HEK293 (cell line): ENCODE measurements at regions not wholly inside any gene's neighbourhood (a gene's known extent, or its start where the extent isn't known, plus 50 kb on each side); places are given as distances from the start of the nearest gene placed in this dataset.

Experiments used
- HOXD13 ChIP-seq: sonication (generic); formaldehyde crosslinking; IDR thresholded peaks from 2 replicates; pipeline ENCODE4 v1.8.0; 2022; ENCODE audit warnings: missing genetic modification reagents, borderline replicate concordance
- REPIN1 ChIP-seq: fragments of 450-650 bp; formaldehyde crosslinking; IDR thresholded peaks from 2 replicates; pipeline ENCODE4 v1.5.1; 2017; ENCODE audit warnings: missing biosample characterization, missing genetic modification characterization, low read depth
- SCRT2 ChIP-seq: fragments of 450-650 bp; formaldehyde crosslinking; IDR thresholded peaks from 2 replicates; pipeline ENCODE4 v1.5.1; 2016; ENCODE audit warnings: missing biosample characterization, missing genetic modification characterization
- ZFHX2 ChIP-seq: fragments of 450-650 bp; formaldehyde crosslinking; conservative IDR thresholded peaks from 2 replicates; pipeline ENCODE4 v1.5.1; 2016; ENCODE audit warnings: missing biosample characterization, missing genetic modification characterization
- ZFP69B ChIP-seq: fragments of 450-650 bp; formaldehyde crosslinking; IDR thresholded peaks from 2 replicates; pipeline ENCODE4 v1.5.1; 2016; ENCODE audit warnings: missing biosample characterization, missing genetic modification characterization
- ZNF16 ChIP-seq: fragments of 450-650 bp; formaldehyde crosslinking; IDR thresholded peaks from 2 replicates; pipeline ENCODE4 v1.5.1; 2016; ENCODE audit warnings: low read depth, missing biosample characterization, missing genetic modification characterization
- ZNF169 ChIP-seq: fragments of 450-650 bp; formaldehyde crosslinking; IDR thresholded peaks from 2 replicates; pipeline ENCODE4 v1.5.1; 2016; ENCODE audit warnings: missing biosample characterization, missing genetic modification characterization
- ZNF2 ChIP-seq: fragments of 450-650 bp; formaldehyde crosslinking; IDR thresholded peaks from 2 replicates; pipeline ENCODE4 v1.5.1; 2016; ENCODE audit warnings: missing biosample characterization, missing genetic modification characterization
- ZNF248 ChIP-seq: fragments of 450-650 bp; formaldehyde crosslinking; IDR thresholded peaks from 2 replicates; pipeline ENCODE4 v1.5.1; 2017; ENCODE audit warnings: missing biosample characterization, missing genetic modification characterization
- ZNF335 ChIP-seq: fragments of 450-650 bp; formaldehyde crosslinking; conservative IDR thresholded peaks from 2 replicates; pipeline ENCODE4 v1.5.1; 2016; ENCODE audit warnings: missing biosample characterization, missing genetic modification characterization
- ZNF350 ChIP-seq: fragments of 450-650 bp; formaldehyde crosslinking; IDR thresholded peaks from 2 replicates; pipeline ENCODE4 v1.5.0; 2017; ENCODE audit warnings: missing biosample characterization, mild to moderate bottlenecking, missing genetic modification characterization
- ZNF548 ChIP-seq: fragments of 450-650 bp; formaldehyde crosslinking; IDR thresholded peaks from 2 replicates; pipeline ENCODE4 v1.5.1; 2016; ENCODE audit warnings: missing biosample characterization, missing genetic modification characterization
- ZNF596 ChIP-seq: fragments of 450-650 bp; IDR thresholded peaks from 2 replicates; pipeline ENCODE4 v1.5.0; 2018; ENCODE audit warnings: missing biosample characterization, mild to moderate bottlenecking, missing genetic modification characterization, moderate library complexity
- ZNF624 ChIP-seq: fragments of 450-650 bp; formaldehyde crosslinking; IDR thresholded peaks from 2 replicates; pipeline ENCODE4 v1.5.1; 2017; ENCODE audit warnings: missing biosample characterization, missing genetic modification characterization
- ZNF658 ChIP-seq: fragments of 450-650 bp; formaldehyde crosslinking; IDR thresholded peaks from 2 replicates; pipeline ENCODE4; 2016; ENCODE audit warnings: missing biosample characterization, missing genetic modification characterization
- ZNF777 ChIP-seq: fragments of 450-650 bp; formaldehyde crosslinking; IDR thresholded peaks from 2 replicates; pipeline ENCODE4 v1.5.1; 2017; ENCODE audit warnings: missing biosample characterization, missing genetic modification characterization, borderline replicate concordance
- ZNF792 ChIP-seq: fragments of 450-650 bp; formaldehyde crosslinking; IDR thresholded peaks from 2 replicates; pipeline ENCODE4 v1.5.1; 2016; ENCODE audit warnings: missing biosample characterization, missing genetic modification characterization
- ZSCAN16 ChIP-seq: fragments of 450-650 bp; formaldehyde crosslinking; IDR thresholded peaks from 2 replicates; pipeline ENCODE4 v1.5.1; 2016; ENCODE audit warnings: missing biosample characterization, missing genetic modification characterization
- TF ChIP-seq, protein P1 (sequence below): fragments of 450-650 bp; formaldehyde crosslinking; IDR thresholded peaks from 2 replicates; pipeline ENCODE4 v1.5.1; 2016; ENCODE audit warnings: missing biosample characterization, missing genetic modification characterization
- TF ChIP-seq, protein P2 (sequence below): fragments of 450-650 bp; formaldehyde crosslinking; IDR thresholded peaks from 2 replicates; pipeline ENCODE4 v1.5.1; 2016; ENCODE audit warnings: missing biosample characterization, missing genetic modification characterization
- TF ChIP-seq, protein P3 (sequence below): fragments of 450-650 bp; formaldehyde crosslinking; IDR thresholded peaks from 2 replicates; pipeline ENCODE4 v1.5.0; 2017; ENCODE audit warnings: missing biosample characterization, missing genetic modification characterization, borderline replicate concordance
- TF ChIP-seq, protein P4 (sequence below): fragments of 450-650 bp; formaldehyde crosslinking; IDR thresholded peaks from 2 replicates; pipeline ENCODE4 v1.5.1; 2016; ENCODE audit warnings: missing biosample characterization, missing genetic modification characterization
- TF ChIP-seq, protein P5 (sequence below): fragments of 450-650 bp; formaldehyde crosslinking; conservative IDR thresholded peaks from 2 replicates; pipeline ENCODE4 v1.5.1; 2016; ENCODE audit warnings: low read depth, missing biosample characterization, missing genetic modification characterization
- TF ChIP-seq, protein P6 (sequence below): fragments of 450-650 bp; formaldehyde crosslinking; IDR thresholded peaks from 2 replicates; pipeline ENCODE4 v1.5.1; 2016; ENCODE audit warnings: missing biosample characterization, missing genetic modification characterization

DNA sequence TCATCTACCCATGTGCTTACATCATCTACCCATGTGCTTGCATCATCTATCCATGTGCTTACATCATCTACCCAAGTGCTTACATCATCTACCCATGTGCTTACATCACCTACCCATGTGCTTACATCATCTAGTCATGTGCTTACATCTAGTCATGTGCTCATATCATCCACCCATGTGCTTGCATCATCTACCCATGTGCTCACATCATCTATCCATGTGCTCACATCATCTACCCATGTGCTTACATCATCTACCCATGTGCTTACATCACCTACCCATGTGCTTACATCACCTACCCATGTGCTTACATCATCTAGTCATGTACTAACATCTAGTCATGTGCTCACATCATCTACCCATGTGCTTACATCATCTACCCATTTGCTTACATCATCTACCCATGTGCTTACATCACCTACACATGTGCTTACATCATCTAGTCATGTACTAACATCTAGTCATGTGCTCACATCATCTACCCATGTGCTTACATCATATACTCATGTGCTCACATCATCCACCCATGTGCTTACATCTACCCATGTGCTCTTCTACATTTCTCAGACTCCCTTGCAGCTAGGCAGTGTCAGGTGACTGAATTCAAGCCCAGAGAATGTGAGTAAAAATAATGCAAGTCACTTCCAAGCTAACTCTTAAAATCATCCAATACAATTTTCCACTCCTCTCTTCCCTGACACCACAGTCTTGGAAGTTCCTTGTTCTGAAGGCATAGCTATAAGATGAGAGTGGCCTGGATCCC lies 196.8 kb downstream of the CBLN1 start (continued):
- TF ChIP-seq, protein P1, sequence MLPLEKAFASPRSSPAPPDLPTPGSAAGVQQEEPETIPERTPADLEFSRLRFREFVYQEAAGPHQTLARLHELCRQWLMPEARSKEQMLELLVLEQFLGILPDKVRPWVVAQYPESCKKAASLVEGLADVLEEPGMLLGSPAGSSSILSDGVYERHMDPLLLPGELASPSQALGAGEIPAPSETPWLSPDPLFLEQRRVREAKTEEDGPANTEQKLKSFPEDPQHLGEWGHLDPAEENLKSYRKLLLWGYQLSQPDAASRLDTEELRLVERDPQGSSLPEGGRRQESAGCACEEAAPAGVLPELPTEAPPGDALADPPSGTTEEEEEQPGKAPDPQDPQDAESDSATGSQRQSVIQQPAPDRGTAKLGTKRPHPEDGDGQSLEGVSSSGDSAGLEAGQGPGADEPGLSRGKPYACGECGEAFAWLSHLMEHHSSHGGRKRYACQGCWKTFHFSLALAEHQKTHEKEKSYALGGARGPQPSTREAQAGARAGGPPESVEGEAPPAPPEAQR (tag by site-specific recombination): peak; percentile 93; the same call in 1 of the 2 replicates
- TF ChIP-seq ZNF777 (no peak), ZNF350 (tag by site-specific recombination) (no peak), ZNF596 (tag by site-specific recombination) (no peak), HOXD13 (no peak), ZNF624 (tag by site-specific recombination) (no peak), ZNF2 (tag by site-specific recombination) (no peak), ZNF658 (tag by site-specific recombination) (peak; percentile 35; the same call in 1 of the 2 replicates), ZSCAN16 (tag by site-specific recombination) (no peak), ZNF335 (tag by site-specific recombination) (peak; percentile 73), ZNF548 (0 out of 2 replicates have a peak, but pooled peaks have one; percentile 24), ZFP69B (tag by site-specific recombination) (no peak), REPIN1 (no peak), ZNF16 (no peak), ZNF169 (tag by site-specific recombination) (peak; percentile 71; the same call in 1 of the 2 replicates), ZNF248 (tag by site-specific recombination) (no peak), ZFHX2 (tag by site-specific recombination) (no peak), SCRT2 (tag by site-specific recombination) (peak; percentile 25), ZNF792 (tag by site-specific recombination) (0 out of 2 replicates have a peak, but pooled peaks have one; percentile 29)
- TF ChIP-seq, protein P2, sequence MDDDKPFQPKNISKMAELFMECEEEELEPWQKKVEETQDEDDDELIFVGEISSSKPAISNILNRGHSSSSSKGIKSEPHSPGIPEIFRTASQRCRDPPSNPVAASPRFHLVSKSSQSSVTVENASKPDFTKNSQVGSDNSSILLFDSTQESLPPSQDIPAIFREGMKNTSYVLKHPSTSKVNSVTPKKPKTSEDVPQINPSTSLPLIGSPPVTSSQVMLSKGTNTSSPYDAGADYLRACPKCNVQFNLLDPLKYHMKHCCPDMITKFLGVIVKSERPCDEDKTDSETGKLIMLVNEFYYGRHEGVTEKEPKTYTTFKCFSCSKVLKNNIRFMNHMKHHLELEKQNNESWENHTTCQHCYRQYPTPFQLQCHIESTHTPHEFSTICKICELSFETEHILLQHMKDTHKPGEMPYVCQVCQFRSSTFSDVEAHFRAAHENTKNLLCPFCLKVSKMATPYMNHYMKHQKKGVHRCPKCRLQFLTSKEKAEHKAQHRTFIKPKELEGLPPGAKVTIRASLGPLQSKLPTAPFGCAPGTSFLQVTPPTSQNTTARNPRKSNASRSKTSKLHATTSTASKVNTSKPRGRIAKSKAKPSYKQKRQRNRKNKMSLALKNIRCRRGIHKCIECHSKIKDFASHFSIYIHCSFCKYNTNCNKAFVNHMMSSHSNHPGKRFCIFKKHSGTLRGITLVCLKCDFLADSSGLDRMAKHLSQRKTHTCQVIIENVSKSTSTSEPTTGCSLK (tag by site-specific recombination): no peak
- TF ChIP-seq, protein P3, sequence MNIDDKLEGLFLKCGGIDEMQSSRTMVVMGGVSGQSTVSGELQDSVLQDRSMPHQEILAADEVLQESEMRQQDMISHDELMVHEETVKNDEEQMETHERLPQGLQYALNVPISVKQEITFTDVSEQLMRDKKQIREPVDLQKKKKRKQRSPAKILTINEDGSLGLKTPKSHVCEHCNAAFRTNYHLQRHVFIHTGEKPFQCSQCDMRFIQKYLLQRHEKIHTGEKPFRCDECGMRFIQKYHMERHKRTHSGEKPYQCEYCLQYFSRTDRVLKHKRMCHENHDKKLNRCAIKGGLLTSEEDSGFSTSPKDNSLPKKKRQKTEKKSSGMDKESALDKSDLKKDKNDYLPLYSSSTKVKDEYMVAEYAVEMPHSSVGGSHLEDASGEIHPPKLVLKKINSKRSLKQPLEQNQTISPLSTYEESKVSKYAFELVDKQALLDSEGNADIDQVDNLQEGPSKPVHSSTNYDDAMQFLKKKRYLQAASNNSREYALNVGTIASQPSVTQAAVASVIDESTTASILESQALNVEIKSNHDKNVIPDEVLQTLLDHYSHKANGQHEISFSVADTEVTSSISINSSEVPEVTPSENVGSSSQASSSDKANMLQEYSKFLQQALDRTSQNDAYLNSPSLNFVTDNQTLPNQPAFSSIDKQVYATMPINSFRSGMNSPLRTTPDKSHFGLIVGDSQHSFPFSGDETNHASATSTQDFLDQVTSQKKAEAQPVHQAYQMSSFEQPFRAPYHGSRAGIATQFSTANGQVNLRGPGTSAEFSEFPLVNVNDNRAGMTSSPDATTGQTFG (tag by site-specific recombination): no peak
- TF ChIP-seq, protein P4, sequence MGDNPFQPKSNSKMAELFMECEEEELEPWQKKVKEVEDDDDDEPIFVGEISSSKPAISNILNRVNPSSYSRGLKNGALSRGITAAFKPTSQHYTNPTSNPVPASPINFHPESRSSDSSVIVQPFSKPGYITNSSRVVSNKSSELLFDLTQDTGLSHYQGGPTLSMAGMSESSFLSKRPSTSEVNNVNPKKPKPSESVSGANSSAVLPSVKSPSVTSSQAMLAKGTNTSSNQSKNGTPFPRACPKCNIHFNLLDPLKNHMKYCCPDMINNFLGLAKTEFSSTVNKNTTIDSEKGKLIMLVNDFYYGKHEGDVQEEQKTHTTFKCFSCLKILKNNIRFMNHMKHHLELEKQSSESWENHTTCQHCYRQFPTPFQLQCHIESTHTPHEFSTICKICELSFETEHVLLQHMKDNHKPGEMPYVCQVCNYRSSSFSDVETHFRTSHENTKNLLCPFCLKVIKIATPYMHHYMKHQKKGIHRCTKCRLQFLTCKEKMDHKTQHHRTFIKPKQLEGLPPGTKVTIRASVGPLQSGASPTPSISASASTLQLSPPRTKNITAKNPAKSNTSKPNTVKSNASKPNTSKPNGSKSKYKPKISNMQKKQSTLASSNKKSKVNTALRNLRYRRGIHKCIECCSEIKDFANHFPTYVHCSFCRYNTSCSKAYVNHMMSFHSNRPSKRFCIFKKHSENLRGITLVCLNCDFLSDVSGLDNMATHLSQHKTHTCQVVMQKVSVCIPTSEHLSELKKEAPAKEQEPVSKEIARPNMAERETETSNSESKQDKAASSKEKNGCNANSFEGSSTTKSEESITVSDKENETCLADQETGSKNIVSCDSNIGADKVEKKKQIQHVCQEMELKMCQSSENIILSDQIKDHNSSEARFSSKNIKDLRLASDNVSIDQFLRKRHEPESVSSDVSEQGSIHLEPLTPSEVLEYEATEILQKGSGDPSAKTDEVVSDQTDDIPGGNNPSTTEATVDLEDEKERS (tag by site-specific recombination): peak; percentile 94; the same call in 1 of the 2 replicates
- TF ChIP-seq, protein P5, sequence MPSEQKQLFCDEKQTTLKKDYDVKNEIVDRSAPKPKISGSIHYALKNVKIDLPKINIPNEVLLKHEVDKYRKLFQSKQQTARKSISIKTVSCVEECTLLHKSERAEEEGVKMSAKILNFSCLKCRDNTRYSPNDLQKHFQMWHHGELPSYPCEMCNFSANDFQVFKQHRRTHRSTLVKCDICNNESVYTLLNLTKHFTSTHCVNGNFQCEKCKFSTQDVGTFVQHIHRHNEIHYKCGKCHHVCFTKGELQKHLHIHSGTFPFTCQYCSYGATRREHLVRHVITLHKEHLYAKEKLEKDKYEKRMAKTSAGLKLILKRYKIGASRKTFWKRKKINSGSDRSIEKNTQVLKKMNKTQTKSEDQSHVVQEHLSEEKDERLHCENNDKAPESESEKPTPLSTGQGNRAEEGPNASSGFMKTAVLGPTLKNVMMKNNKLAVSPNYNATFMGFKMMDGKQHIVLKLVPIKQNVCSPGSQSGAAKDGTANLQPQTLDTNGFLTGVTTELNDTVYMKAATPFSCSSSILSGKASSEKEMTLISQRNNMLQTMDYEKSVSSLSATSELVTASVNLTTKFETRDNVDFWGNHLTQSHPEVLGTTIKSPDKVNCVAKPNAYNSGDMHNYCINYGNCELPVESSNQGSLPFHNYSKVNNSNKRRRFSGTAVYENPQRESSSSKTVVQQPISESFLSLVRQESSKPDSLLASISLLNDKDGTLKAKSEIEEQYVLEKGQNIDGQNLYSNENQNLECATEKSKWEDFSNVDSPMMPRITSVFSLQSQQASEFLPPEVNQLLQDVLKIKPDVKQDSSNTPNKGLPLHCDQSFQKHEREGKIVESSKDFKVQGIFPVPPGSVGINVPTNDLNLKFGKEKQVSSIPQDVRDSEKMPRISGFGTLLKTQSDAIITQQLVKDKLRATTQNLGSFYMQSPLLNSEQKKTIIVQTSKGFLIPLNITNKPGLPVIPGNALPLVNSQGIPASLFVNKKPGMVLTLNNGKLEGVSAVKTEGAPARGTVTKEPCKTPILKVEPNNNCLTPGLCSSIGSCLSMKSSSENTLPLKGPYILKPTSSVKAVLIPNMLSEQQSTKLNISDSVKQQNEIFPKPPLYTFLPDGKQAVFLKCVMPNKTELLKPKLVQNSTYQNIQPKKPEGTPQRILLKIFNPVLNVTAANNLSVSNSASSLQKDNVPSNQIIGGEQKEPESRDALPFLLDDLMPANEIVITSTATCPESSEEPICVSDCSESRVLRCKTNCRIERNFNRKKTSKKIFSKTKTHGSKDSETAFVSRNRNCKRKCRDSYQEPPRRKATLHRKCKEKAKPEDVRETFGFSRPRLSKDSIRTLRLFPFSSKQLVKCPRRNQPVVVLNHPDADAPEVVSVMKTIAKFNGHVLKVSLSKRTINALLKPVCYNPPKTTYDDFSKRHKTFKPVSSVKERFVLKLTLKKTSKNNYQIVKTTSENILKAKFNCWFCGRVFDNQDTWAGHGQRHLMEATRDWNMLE (tag by site-specific recombination): peak; percentile 42; the same call in 1 of the 2 replicates
- TF ChIP-seq, protein P6, sequence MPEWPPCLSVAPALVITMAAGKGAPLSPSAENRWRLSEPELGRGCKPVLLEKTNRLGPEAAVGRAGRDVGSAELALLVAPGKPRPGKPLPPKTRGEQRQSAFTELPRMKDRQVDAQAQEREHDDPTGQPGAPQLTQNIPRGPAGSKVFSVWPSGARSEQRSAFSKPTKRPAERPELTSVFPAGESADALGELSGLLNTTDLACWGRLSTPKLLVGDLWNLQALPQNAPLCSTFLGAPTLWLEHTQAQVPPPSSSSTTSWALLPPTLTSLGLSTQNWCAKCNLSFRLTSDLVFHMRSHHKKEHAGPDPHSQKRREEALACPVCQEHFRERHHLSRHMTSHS (tag by site-specific recombination): peak; percentile 55; the same call in 1 of the 2 replicates
